Activated CD8-positive, alpha-beta memory T cell treated with anti-CD3 and anti-CD28 coated beads, Interleukin-2, amount 10 ng/mL, durations not matched to agents 7 days and 5 days (primary cell): ENCODE measurements at regions not wholly inside any gene's neighbourhood (a gene's known extent, or its start where the extent isn't known, plus 50 kb on each side); places are given as distances from the start of the nearest gene placed in this dataset.

ENCODE experiments used
- ATAC-seq: fragments of 150-1000 bp; cut with Tn5 transposase; one replicate; pipeline ENCODE4 v1.10.0; 2021; ENCODE audit warnings: moderate library complexity
- CTCF ChIA-PET: fragments of 350-600 bp; sonication (Branson Sonifier 250); formaldehyde crosslinking; loops from one replicate; lab custom pipeline; 2021; ENCODE audit warnings: antibody characterized with exemption; lab: Charles Lee
- DNase-seq: peaks from one replicate; pipeline ENCODE4 v3.0.0-alpha.2; 2020
- H3K27ac Mint-ChIP-seq: one replicate; pipeline ENCODE4 v1.8.0; 2021; ENCODE audit warnings: mild to moderate bottlenecking, mixed read lengths
- H3K27me3 Mint-ChIP-seq: one replicate; pipeline ENCODE4 v1.8.0; 2021; ENCODE audit warnings: mixed read lengths
- H3K36me3 Mint-ChIP-seq: one replicate; pipeline ENCODE4 v1.8.0; 2021; ENCODE audit warnings: mild to moderate bottlenecking, mixed read lengths
- H3K4me1 Mint-ChIP-seq: one replicate; pipeline ENCODE4 v1.8.0; 2021; ENCODE audit warnings: mixed read lengths
- H3K4me3 Mint-ChIP-seq: one replicate; pipeline ENCODE4 v1.8.0; 2021; ENCODE audit warnings: mild to moderate bottlenecking, moderate library complexity, mixed read lengths
- H3K9me3 Mint-ChIP-seq: one replicate; pipeline ENCODE4 v1.8.0; 2022; ENCODE audit warnings: low read depth, mixed read lengths

- Mint-ChIP-seq H3K4me1 (peaks cover 6% of the 10 kb centered on the region), H3K4me3 (no peak overlapping the region), H3K27ac (no peak overlapping the region), H3K27me3 (peaks cover 48% of the 10 kb centered on the region), H3K36me3 (no peaks in the 10 kb centered on the region), H3K9me3 (no peaks in the 10 kb centered on the region)
- ATAC-seq (no peak), DNase-seq (no peak)
- CTCF ChIA-PET, result interaction anchor here (0.6 to 3.0 kb wide), 35 partner anchors 9 to 538 kb away, joined by 3 to 23 read pairs (median 4); partner anchors contain the start of genes CEP43, RNASET2, RPS6KA2 and UNC93A
Observed at GRCh38 chr6:166774770-166775169, 147.7 kb upstream of the RPS6KA2 start.

- H3K27ac Mint-ChIP-seq, result no peak overlapping the region
- H3K4me1 Mint-ChIP-seq, result peaks cover 6% of the 10 kb centered on the region
- DNase-seq (peak; percentile 5), ATAC-seq (no peak)
- no peaks in the 10 kb centered on the region for H3K36me3 Mint-ChIP-seq
- CTCF ChIA-PET, result interaction anchor here (0.7 to 3.0 kb wide), 13 partner anchors 8 to 538 kb away, joined by 3 to 23 read pairs (median 5); partner anchors contain the start of genes CEP43 and UNC93A
- no peak overlapping the region for H3K4me3 Mint-ChIP-seq
- peaks cover 48% of the 10 kb centered on the region for H3K27me3 Mint-ChIP-seq
- no peaks in the 10 kb centered on the region for H3K9me3 Mint-ChIP-seq
Observed at GRCh38 chr6:166774292-166774691, 147.2 kb upstream of the RPS6KA2 start.

DNA sequence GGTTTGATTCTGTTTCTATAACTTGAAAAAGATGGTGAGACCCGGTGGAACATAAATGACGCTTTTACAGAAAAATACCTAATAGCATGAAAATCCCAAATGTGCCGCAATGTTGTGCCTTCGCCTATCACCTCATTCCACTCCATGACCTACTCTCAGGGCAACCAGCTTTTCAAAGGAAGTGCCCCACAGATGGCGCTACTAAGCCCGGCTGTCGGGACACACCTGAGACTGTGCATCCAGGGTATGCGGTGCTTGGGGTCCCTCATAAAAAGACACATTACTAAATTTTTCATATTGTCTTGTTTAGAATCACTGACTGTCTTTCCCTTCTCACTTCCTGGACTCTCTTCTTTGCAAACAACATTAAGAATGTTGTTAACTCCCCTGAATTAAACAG lies 145.5 kb upstream of the RPS6KA2 start:
- DNase-seq, result peak; percentile 40
- H3K27ac Mint-ChIP-seq, result no peak overlapping the region
- peaks cover 49% of the 10 kb centered on the region for H3K27me3 Mint-ChIP-seq
- CTCF ChIA-PET, result interaction anchor here (0.8 kb wide), 1 partner anchor 13 kb away, joined by 3 read pairs; no protein-coding TSS in a partner anchor
- no peak overlapping the region for H3K4me3 Mint-ChIP-seq
- peaks cover 6% of the 10 kb centered on the region for H3K4me1 Mint-ChIP-seq
- H3K36me3 Mint-ChIP-seq, result no peaks in the 10 kb centered on the region
- H3K9me3 Mint-ChIP-seq, result no peaks in the 10 kb centered on the region
- no peak for ATAC-seq

- H3K27me3 Mint-ChIP-seq, result peaks cover 43% of the 10 kb centered on the region
- H3K4me3 Mint-ChIP-seq, result no peak overlapping the region
- ATAC-seq, result no peak
- peak; percentile 36 for DNase-seq
- no peaks in the 10 kb centered on the region for H3K9me3 Mint-ChIP-seq
- H3K27ac Mint-ChIP-seq, result no peak overlapping the region
- no peaks in the 10 kb centered on the region for H3K36me3 Mint-ChIP-seq
- CTCF ChIA-PET, result interaction anchor here (0.6 to 0.8 kb wide), 2 partner anchors 13 to 16 kb away, joined by 3 read pairs; no protein-coding TSS in a partner anchor
- peaks cover 6% of the 10 kb centered on the region for H3K4me1 Mint-ChIP-seq
Observed at GRCh38 chr6:166771701-166772100, 144.7 kb upstream of the RPS6KA2 start.

DNA sequence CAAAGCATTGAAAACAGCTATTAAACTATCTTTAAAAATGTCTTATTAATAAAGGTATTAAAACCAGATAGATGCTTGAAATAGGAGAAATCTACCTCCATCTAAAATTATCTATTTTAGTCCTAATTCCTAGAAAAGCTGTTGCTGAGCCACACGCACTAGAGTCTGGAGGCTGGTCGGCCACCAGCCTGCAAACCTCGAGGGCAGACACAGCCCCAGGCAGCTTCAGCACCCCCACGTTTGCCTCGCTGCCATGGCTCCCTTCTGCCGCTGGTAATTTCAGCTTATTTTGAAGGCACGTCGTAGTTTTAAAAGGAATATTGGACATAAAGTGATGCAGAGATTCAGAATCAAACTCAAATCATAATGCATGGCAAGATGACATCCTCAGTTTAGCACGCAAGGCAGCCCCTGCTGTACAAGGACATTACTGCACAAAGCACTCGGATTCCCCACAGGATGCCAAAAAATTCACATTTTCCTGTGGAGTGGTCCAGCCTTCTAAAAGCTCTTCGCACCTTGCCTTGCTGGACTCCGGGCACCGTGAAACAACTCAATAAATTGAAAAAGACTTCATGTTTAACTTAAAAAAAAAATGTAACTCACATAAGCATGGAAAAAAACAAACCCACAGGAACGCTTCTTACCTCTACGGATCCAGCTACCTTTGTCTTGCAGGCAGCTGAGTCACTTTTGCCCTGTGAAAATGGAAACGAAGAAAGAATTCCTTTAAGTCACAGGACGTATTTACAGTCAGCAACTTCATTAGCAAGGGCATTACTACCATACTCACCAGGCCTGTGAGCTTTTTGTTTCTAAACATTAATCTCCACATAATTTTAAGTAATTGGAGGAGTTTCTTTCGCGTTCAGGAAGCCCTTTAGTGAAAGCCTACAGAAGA lies 143.4 kb upstream of the RPS6KA2 start:
- Mint-ChIP-seq H3K4me3 (no peak overlapping the region), H3K36me3 (no peaks in the 10 kb centered on the region), H3K9me3 (no peaks in the 10 kb centered on the region), H3K27me3 (peaks cover 32% of the 10 kb centered on the region), H3K27ac (no peak overlapping the region), H3K4me1 (peaks cover 6% of the 10 kb centered on the region)
- no peak for ATAC-seq
- DNase-seq, result peak; percentile 34
- CTCF ChIA-PET, result interaction anchor here (0.6 to 1.2 kb wide), 2 partner anchors 17 to 368 kb away, joined by 3 to 4 read pairs; no protein-coding TSS in a partner anchor

- no peaks in the 10 kb centered on the region for H3K36me3 Mint-ChIP-seq
- ATAC-seq (no peak), DNase-seq (peak; percentile 34)
- CTCF ChIA-PET, result interaction anchor here (1.2 kb wide), 1 partner anchor 18 kb away, joined by 3 read pairs; no protein-coding TSS in a partner anchor
- H3K27ac Mint-ChIP-seq, result no peak overlapping the region
- peaks cover 30% of the 10 kb centered on the region for H3K27me3 Mint-ChIP-seq
- no peaks in the 10 kb centered on the region for H3K9me3 Mint-ChIP-seq
- peaks cover 6% of the 10 kb centered on the region for H3K4me1 Mint-ChIP-seq
- no peak overlapping the region for H3K4me3 Mint-ChIP-seq
Observed at GRCh38 chr6:166769648-166770047, 142.6 kb upstream of the RPS6KA2 start.

- Mint-ChIP-seq H3K36me3 (no peaks in the 10 kb centered on the region), H3K27me3 (peaks cover 30% of the 10 kb centered on the region), H3K27ac (no peak overlapping the region), H3K9me3 (no peaks in the 10 kb centered on the region), H3K4me1 (peaks cover 6% of the 10 kb centered on the region), H3K4me3 (no peak overlapping the region)
- ATAC-seq (no peak), DNase-seq (peak; percentile 19)
- CTCF ChIA-PET, result interaction anchor here (1.2 kb wide), 1 partner anchor 374 kb away, joined by 3 read pairs; no protein-coding TSS in a partner anchor
Observed at GRCh38 chr6:166768761-166769160, 141.7 kb upstream of the RPS6KA2 start.

DNA sequence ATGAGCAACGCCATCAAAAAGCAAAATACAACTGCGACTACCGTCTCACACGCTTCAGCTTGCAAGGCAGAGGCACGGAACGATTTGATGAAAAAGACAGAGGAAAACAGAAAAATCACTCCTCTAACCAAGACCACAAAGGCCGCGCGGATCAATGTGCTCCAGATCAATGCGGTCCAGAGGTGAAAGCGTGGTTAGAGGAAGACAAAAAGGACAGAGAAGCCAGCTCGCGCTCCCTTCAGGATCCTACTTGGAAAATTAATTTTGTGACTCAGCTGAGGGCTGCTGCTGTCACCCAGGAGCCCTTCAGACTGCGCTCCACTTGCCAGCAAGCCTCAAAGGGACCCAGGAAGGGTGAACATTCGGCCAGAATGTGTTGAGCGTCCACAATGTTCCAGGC lies 140.2 kb upstream of the RPS6KA2 start:
- CTCF ChIA-PET, result interaction anchor here (3.9 kb wide), 1 partner anchor 8 kb away, joined by 23 read pairs; no protein-coding TSS in a partner anchor

GRCh38 chr6:166766769-166767168 lies 139.7 kb upstream of the RPS6KA2 start:
- H3K4me1 Mint-ChIP-seq, result peaks cover 6% of the 10 kb centered on the region
- H3K27me3 Mint-ChIP-seq, result peaks cover 18% of the 10 kb centered on the region
- H3K27ac Mint-ChIP-seq, result no peak overlapping the region
- DNase-seq (peak; percentile 36), ATAC-seq (no peak)
- H3K36me3 Mint-ChIP-seq, result no peaks in the 10 kb centered on the region
- H3K9me3 Mint-ChIP-seq, result no peaks in the 10 kb centered on the region
- CTCF ChIA-PET, result interaction anchor here (0.7 to 3.9 kb wide), 2 partner anchors 8 to 10 kb away, joined by 3 to 23 read pairs; no protein-coding TSS in a partner anchor
- no peak overlapping the region for H3K4me3 Mint-ChIP-seq

More for the DNA sequence above, 140.2 kb upstream of the RPS6KA2 start:
- Mint-ChIP-seq H3K4me3 (no peak overlapping the region), H3K4me1 (peaks cover 6% of the 10 kb centered on the region), H3K27ac (no peak overlapping the region), H3K27me3 (peaks cover 21% of the 10 kb centered on the region), H3K36me3 (no peaks in the 10 kb centered on the region), H3K9me3 (no peaks in the 10 kb centered on the region)
- DNase-seq, result peak; percentile 34
- ATAC-seq, result no peak

DNA sequence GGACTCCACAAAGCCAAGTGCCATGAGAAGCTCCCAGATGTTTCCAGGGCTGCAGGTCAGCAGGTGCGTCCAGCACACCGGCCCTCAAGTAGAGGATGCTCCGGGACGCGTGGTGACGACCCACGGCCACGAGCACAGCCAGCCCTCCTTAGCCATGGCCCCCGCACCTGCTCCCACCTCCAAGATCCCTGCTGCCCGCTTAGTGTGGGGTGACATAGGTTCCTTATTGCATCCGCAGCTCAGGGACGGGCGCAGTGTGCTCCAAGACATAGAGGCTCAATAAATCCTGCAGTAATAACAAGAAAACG lies 138.1 kb upstream of the RPS6KA2 start:
- Mint-ChIP-seq H3K4me3 (no peak overlapping the region), H3K4me1 (peaks cover 4% of the 10 kb centered on the region), H3K9me3 (no peaks in the 10 kb centered on the region), H3K27ac (no peak overlapping the region), H3K36me3 (no peaks in the 10 kb centered on the region), H3K27me3 (peaks cover 11% of the 10 kb centered on the region)
- DNase-seq, result peak; percentile 33
- no peak for ATAC-seq
- CTCF ChIA-PET, result interaction anchor here (0.6 to 3.9 kb wide), 2 partner anchors 10 to 443 kb away, joined by 3 to 23 read pairs; no protein-coding TSS in a partner anchor

GRCh38 chr6:166764473-166765233 lies 137.6 kb upstream of the RPS6KA2 start:
- Mint-ChIP-seq H3K27me3 (peaks cover 16% of the 10 kb centered on the region), H3K27ac (no peak overlapping the region), H3K4me1 (peaks cover 8% of the 10 kb centered on the region), H3K9me3 (no peaks in the 10 kb centered on the region), H3K36me3 (no peaks in the 10 kb centered on the region), H3K4me3 (no peak overlapping the region)
- peak; percentile 25 for DNase-seq
- no peak for ATAC-seq
- CTCF ChIA-PET, result interaction anchor here (0.6 to 3.9 kb wide), 2 partner anchors 10 to 442 kb away, joined by 3 to 23 read pairs; no protein-coding TSS in a partner anchor

- H3K27ac Mint-ChIP-seq, result no peak overlapping the region
- CTCF ChIA-PET, result interaction anchor here (3.9 kb wide), 1 partner anchor 11 kb away, joined by 23 read pairs; no protein-coding TSS in a partner anchor
- H3K9me3 Mint-ChIP-seq, result no peaks in the 10 kb centered on the region
- DNase-seq, result peak; percentile 29
- H3K27me3 Mint-ChIP-seq, result peaks cover 22% of the 10 kb centered on the region
- H3K4me3 Mint-ChIP-seq, result no peak overlapping the region
- H3K4me1 Mint-ChIP-seq, result peaks cover 9% of the 10 kb centered on the region
- ATAC-seq, result no peak
- H3K36me3 Mint-ChIP-seq, result no peaks in the 10 kb centered on the region
Observed at GRCh38 chr6:166763606-166764472, 136.8 kb upstream of the RPS6KA2 start.
